ENCODE measurements at regions not wholly inside any gene's neighbourhood (a gene's known extent, or its start where the extent isn't known, plus 50 kb on each side); places are given as distances from the start of the nearest gene placed in this dataset.
"Not testable (repeated sequence)": the region's sequence is repeated elsewhere in the genome, so short reads cannot be mapped to it uniquely, and the experiment has no call there.

DNA sequence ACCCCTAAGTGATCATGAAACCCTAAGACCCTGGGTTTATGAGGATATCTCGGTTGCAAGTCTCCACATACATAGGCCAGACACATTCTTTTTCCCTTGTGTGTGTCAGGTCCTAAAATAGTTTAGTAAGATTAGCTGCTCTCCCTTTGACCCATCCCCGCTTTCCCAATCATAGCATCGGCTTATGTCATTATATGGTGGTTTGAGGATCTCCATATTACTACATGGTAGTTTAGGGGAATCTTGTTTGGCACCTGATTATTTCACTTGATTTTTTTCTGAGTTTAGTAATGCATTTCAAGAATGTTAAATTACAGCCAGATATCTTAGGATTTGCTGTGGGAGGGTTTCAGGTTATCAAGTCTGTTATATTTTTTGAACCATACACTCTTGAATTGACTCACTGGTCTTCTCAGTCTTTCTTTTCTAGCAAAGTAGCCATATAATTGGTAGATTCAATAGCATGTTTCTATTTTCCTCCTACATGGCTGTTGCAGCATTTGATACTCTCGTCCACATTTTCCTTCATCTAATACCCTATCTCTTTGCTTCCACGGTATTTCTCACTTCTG is 68.3 kb upstream of the TRHDE start:
- Mint-ChIP-seq H3K4me1 (peaks cover 10% of the 10 kb centered on the region), H3K27ac (no peak overlapping the region), H3K27me3 (ENCODE audit: low read depth) (no peaks in the 10 kb centered on the region), H3K36me3 (no peaks in the 10 kb centered on the region), H3K4me3 (no peak overlapping the region), H3K9me3 (no peaks in the 10 kb centered on the region)
- no peak for DNase-seq (ENCODE audit: low spot score in 2 of 2, unreplicated experiment in 2 of 2)
- TF ChIP-seq, protein P1, sequence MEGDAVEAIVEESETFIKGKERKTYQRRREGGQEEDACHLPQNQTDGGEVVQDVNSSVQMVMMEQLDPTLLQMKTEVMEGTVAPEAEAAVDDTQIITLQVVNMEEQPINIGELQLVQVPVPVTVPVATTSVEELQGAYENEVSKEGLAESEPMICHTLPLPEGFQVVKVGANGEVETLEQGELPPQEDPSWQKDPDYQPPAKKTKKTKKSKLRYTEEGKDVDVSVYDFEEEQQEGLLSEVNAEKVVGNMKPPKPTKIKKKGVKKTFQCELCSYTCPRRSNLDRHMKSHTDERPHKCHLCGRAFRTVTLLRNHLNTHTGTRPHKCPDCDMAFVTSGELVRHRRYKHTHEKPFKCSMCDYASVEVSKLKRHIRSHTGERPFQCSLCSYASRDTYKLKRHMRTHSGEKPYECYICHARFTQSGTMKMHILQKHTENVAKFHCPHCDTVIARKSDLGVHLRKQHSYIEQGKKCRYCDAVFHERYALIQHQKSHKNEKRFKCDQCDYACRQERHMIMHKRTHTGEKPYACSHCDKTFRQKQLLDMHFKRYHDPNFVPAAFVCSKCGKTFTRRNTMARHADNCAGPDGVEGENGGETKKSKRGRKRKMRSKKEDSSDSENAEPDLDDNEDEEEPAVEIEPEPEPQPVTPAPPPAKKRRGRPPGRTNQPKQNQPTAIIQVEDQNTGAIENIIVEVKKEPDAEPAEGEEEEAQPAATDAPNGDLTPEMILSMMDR (IDR thresholded peaks at IDR 0.05; ENCODE audit: unreplicated experiment): no peak

DNA sequence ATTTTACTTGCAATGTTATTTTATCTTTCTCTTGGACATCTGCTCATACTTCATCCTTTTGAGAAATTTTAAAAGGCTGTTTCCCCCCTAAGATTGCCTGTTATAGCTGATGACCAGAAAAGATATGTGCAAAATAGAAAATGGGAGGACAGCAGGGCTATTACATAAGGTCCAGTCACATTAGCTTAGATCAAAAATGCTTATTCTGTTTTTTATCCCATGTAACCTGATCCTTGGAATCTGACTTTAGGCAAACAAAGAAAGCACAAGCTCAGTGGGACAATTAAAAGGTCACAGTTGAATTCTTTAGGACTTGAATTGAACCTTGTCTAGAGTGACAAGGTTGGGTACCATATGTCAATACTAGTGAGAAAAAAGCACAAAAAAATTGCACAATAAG is 65.1 kb upstream of the TRHDE start:
- Mint-ChIP-seq H3K27ac (no peak overlapping the region), H3K4me1 (peaks cover 10% of the 10 kb centered on the region)

GRCh38 chr12:72207486-72208409 is 64.4 kb upstream of the TRHDE start:
- H3K4me1 Mint-ChIP-seq: peaks cover 10% of the 10 kb centered on the region
- TF ChIP-seq, protein P1 (IDR thresholded peaks at IDR 0.05; ENCODE audit: unreplicated experiment): no peak
- no peak overlapping the region for H3K27ac Mint-ChIP-seq
- H3K9me3 Mint-ChIP-seq: no peaks in the 10 kb centered on the region
- H3K36me3 Mint-ChIP-seq: no peaks in the 10 kb centered on the region
- no peaks in the 10 kb centered on the region for H3K27me3 Mint-ChIP-seq (ENCODE audit: low read depth)
- H3K4me3 Mint-ChIP-seq: no peak overlapping the region
- no peak for DNase-seq (ENCODE audit: low spot score in 2 of 2, unreplicated experiment in 2 of 2)

More for the DNA sequence above, 65.1 kb upstream of the TRHDE start:
- TF ChIP-seq, protein P1 (IDR thresholded peaks at IDR 0.05; ENCODE audit: unreplicated experiment): no peak
- H3K4me3 Mint-ChIP-seq: no peak overlapping the region
- H3K36me3 Mint-ChIP-seq: no peaks in the 10 kb centered on the region
- DNase-seq (ENCODE audit: low spot score in 2 of 2, unreplicated experiment in 2 of 2): no peak
- H3K27me3 Mint-ChIP-seq (ENCODE audit: low read depth): no peaks in the 10 kb centered on the region
- H3K9me3 Mint-ChIP-seq: no peaks in the 10 kb centered on the region

DNA sequence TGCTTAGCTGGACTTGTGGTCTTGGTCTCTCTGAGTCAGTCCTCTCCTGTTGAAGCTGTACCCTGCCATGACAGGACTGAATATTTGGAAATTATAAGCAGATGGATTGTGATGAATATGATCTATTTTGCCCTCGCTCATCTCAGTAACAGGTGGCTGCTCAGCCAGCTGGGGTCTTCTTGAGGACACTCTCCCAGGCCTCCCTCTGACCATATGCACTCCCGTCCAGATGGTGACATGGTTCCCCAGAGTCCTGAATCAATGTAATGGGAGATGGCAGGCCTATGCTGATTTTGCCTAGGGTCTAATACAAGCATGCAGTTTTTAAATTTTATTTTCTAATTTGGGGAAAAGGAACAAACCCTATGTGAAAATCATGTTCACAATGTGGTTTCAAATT is 63.1 kb upstream of the TRHDE start:
- Mint-ChIP-seq H3K4me3 (no peak overlapping the region), H3K27ac (no peak overlapping the region), H3K4me1 (peaks cover 11% of the 10 kb centered on the region), H3K36me3 (no peaks in the 10 kb centered on the region), H3K9me3 (no peaks in the 10 kb centered on the region), H3K27me3 (ENCODE audit: low read depth) (peaks cover 2% of the 10 kb centered on the region)
- DNase-seq (ENCODE audit: low spot score in 2 of 2, unreplicated experiment in 2 of 2): no peak
- TF ChIP-seq, protein P1 (IDR thresholded peaks at IDR 0.05; ENCODE audit: unreplicated experiment): no peak

DNA sequence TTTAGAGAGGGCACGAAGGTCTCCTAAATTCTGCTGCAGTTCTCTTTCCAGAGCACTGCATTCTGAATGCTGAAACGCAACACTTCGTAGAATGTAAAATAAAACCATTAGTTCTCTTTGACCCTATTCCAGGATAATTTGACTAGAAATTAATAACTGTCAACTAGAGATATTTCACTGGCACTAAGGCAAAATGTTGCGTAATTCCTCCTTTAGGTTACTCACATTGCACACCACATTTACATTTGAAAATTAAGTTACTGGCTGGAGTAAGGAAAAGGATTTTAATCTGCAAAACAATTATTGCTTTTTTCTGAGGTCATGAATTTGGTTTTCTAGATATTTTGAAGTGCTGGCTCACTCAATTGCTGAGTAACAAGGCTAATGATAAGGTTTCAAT is 58.0 kb upstream of the TRHDE start:
- Mint-ChIP-seq H3K36me3 (no peaks in the 10 kb centered on the region), H3K27ac (no peak overlapping the region), H3K27me3 (ENCODE audit: low read depth) (peaks cover 9% of the 10 kb centered on the region), H3K4me1 (peaks cover 5% of the 10 kb centered on the region), H3K4me3 (no peak overlapping the region), H3K9me3 (no peaks in the 10 kb centered on the region)
- DNase-seq (ENCODE audit: low spot score in 2 of 2, unreplicated experiment in 2 of 2): no peak
- TF ChIP-seq, protein P1 (IDR thresholded peaks at IDR 0.05; ENCODE audit: unreplicated experiment): no peak

- not testable (repeated sequence) for H3K4me3 Mint-ChIP-seq
Observed at GRCh38 chr12:72215287-72215686, 56.9 kb upstream of the TRHDE start.

More at GRCh38 chr12:72215287-72215686, 56.9 kb upstream of the TRHDE start:
- H3K9me3 Mint-ChIP-seq; H3K27me3 Mint-ChIP-seq (ENCODE audit: low read depth); DNase-seq (ENCODE audit: low spot score in 2 of 2, unreplicated experiment in 2 of 2); H3K36me3 Mint-ChIP-seq; H3K4me1 Mint-ChIP-seq; H3K27ac Mint-ChIP-seq: not testable (repeated sequence)

All from mesothelial cell of epicardium (in vitro differentiated cells).